GM21619 (cell line): ENCODE measurements at regions not wholly inside any gene's neighbourhood (a gene's known extent, or its start where the extent isn't known, plus 50 kb on each side); places are given as distances from the start of the nearest gene placed in this dataset.
"Not testable (repeated sequence)": the region's sequence is repeated elsewhere in the genome, so short reads cannot be mapped to it uniquely, and the experiment has no call there.

Experiments used
- ATAC-seq: cut with Tn5 transposase; IDR thresholded peaks from one replicate; pipeline ENCODE4 v1.9.1; 2021; ENCODE audit not compliant: unreplicated experiment

DNA sequence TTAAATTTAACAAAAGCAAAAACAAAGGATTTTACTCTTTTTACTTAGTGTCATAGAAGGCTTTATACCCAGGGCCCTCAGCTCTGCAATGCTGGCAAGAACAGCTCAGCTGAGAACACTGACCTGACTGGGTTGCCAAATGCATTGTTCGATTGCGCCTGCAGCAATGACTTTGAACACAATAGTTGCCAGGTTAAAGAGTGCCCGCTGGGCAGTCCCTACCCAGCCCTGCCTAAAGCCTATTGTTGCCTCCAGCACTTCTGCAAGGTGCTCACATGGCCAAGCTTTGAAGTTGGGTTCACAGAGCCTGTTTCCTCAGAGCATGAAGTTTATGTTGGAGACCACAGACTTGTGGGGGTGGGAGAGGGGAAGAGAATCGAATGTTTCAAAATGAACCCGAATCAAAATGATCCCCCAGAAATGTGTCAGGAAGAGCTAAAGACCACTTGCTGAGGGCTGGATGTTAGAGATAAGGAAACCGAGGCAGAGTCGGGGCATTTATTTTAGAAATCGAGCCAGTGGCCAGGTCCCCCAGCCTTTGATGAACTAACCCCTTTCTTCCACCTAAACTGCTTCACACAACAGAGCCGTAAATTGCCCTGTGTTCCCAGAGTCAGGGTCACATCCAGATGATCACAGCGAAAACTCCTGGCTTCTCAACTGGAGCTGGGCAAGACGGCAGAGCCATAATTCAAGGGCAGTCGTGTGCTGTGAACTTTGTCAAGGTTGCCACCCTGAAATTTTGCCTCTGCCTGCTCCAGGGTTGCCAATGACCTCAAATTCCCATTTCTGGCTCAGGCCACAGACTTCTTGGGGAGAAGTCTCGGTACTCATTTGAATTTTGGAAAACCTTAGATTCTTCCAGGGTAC lies 55.0 kb downstream of the FOXA2 start:
- ATAC-seq = no peak

DNA sequence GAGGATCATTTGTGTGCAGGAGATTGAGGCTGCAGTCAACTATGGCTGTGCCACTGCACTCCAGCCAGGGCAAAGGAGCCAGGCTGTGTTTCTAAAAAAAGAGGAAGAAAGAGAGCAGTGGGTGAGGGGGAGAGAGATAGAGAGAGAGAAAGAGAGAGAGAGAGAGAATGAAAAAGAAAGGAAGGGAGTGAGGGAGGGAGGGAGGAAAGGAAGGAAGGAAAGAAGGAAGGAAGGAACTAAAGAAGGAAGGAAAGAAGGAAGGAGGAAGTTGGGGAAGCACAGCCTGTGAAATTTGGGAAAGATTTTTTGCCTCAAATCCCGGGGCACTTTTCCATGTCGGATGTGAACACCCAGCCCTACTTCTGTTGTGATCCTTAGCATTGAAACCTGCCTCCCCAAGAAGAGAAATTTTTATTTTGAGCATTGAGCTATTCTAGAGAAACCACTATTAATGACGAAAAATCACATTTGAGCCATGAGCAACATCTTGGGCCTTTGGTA lies 57.8 kb downstream of the FOXA2 start:
- no peak for ATAC-seq

DNA sequence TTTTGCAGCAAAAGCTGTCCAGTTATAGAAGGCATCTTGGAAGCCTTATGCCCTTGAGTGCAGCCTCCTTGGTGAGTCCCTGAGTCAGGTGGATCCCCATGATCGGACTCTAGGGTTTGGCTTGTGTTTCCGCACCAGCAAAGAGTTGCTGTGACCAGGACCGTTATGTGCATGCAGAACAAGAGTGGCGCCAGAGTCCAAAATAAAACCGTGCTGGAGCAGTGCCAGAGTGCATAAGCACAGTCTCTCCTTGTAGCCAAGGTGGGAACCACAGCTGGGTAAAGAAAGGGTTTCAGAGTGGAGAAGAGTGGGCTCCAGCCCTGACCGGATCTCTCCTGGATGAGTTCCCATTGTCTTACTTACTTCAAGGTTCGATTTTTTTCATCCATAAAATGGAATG lies 58.6 kb downstream of the FOXA2 start:
- no peak for ATAC-seq

DNA sequence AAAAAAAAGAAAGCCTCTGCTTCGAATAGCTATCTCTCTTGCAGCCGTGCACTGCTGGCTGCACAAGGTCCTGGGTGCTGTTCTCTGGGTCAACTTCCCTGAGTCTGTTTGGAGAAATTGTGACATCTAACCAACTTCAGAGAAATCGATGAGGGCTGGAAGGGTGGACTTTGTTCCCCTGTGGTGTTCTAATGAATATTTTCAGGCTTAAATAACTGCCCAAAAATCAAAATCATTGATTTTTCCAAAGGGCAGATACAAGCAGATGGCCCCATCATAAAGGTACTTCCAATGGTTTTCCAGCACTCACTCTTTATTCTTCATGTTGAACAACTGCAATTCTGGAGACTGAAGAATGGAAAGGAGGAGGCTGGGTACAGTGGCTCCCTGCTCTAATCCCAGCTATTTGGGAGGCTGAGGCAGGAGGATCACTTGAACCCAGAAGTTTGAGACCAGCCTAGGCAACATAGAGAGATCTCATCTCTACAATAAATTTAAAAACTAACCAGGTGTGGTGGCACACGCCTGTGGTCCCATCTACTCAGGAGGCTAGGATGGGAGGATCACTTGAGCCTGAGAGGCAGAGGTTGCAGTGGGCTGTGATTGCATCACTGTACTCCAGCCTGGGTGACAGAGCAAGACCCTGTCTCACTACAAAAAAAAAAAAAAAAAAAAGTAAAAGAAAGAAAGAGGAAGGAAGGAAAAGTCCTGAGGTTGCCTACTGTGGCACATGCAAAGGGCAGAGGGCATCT lies 59.1 kb downstream of the FOXA2 start:
- ATAC-seq = no peak

DNA sequence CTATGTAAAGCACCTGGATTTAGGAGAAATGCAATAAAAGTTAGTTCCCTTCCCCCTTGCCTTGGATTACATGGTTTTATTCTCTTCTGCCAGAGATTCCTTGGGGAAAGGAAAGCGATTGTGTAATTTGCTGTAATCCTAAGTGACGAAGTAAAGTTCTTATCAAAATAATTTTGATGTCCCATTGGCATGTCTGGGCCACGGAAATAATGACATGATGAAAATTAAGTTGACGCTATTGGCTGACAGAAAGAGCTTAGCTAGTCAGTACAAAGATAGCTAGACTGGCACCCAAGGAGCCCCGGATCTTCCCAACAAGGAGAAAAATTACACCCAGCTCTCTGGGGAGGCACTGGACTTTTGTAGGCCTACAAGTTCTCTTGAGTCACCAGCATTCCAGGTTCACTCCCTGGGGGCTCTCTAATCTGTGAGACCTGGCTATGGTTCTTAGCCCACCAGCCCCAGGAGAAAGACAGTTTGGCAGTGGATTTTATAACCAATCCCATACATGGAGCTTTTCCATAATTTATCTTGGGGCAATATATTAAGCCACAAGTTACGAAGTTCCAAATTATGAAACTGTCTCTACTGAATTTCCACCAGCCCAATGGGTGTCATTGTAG lies 59.9 kb downstream of the FOXA2 start:
- ATAC-seq = no peak

DNA sequence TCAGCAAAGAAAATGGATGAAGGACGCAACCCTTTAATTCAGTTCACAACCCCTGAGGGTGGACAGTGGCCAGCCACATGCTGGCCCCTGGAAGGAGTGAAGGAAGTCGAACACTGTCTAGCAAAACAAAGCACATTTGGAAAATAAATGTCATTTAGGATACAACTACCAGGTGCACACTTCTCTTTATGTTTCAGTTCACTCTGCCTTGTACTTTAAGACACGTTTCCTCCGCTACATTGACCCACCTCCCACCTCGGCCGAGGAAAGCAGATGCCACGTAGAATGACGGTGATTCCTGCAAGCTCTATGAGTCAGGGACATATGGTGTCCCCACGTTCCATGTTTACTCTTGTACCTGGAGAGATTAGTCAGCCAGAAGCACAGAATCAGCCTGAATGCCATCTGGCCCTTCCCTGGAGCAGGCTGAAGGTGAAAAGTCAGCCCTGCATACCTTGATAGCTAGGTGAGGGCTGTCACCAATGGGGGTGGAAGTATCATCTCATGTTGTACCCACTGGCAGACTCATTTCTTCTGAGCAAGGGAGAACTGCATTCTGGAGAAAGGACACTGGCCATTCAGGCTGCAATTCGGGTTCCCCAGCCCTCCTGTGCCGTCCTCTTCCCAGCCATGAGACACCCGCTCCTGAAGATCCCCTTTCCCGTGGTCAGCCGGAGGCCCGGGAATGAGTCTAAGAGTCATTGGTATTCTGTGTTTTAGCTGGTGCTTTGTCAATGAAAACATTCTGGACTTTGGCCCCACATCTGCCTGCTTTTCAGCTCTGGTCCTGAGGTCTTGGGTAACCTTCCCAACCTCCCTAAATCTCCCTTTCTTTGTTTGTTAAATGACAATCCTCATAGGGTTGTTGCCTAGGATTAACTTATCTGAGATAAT lies 60.6 kb downstream of the FOXA2 start:
- no peak for ATAC-seq

DNA sequence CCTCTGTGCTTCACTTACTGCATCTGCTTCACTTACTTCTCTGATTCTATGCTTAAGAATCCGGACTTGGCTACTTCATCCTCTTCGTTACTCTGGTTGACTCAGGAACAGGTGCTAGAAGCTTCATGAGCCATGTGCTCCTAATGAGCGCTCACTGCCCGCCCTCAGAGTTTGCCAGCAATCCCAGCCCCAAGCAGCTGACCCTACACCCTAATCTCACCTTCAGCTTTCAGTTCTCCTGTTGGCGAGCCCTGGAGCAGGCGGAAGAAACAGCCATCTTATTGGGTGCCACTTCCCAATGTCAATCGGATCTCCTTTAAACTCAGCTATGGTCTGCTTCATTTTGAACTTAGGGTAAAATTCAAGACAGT lies 61.3 kb downstream of the FOXA2 start:
- no peak for ATAC-seq

DNA sequence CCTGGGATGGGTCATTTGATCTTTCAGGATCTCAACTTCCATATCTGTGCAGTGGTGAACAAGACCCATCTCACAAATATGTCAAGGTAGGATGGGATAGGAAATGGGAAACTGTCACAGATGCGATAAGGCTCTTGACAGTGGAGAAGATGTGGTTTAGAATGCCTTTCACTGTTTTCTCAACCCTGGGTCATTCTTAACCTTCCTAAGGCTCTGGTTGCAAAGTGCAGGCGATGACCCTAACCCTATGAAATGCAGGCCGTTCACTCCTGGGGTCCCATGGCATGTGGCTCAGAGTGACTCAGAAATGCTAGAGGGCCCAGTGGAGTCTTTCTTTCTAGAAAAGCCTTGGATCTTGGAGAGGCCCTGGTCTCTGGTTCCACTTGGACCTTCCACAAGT lies 61.7 kb downstream of the FOXA2 start:
- ATAC-seq = no peak

DNA sequence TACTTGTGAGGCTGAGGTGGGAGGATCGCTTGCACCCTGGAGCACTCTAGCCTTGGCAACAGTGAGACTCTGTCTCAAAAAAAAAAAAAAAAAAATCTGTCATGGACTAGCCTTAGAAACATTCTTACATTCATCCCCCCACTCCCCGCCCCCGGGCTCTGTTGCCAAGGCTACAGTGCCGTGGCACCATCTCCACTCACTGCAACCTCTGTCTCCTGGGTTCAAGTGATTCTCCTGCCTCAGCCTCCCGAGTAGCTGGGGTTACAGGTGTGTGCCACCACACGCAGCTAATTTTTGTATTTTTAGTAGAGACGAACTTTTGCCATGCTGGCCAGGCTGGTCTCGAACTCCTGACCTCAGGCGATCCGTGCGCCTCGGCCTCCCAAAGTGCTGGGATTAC lies 62.4 kb downstream of the FOXA2 start:
- ATAC-seq = not testable (repeated sequence)

DNA sequence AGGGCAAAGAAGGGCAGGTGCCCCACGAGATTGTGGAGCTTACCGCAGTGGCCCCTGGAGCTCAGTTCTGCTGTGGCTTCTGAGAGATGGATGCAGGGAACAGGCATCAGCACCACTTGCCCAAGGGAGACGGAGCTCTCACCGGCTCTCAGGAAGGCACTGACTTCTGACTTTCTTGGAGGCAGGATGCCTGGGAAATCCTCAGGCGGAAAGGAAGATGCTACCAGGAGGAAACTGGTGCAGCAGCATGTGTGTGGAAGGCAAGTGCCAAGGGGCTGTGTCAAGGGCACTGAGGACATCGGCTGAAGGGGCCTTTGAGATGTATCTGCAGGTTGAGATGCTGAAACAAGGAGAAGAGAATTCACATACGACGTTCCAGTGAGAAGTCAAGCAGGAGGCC lies 64.0 kb downstream of the FOXA2 start:
- ATAC-seq = no peak

DNA sequence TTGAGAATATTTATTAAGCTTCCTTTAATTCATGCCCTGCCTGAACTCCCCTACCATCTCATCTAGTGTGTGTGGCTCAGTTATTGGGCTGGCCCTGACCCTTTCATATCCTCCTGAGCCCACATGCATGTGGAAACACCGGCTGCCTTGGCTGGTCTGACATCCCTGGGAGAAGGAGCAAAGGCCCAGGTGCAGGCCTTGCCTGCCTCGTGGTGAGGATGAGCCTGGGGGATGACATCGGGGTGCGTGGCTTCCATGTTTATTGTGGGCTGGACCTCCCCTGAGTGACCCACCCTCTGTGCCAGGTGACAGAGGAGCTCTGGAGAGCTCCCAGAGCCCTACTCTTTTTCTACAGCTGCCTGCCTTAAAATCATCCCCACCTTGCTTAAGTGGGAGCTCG lies 69.1 kb downstream of the FOXA2 start:
- no peak for ATAC-seq

DNA sequence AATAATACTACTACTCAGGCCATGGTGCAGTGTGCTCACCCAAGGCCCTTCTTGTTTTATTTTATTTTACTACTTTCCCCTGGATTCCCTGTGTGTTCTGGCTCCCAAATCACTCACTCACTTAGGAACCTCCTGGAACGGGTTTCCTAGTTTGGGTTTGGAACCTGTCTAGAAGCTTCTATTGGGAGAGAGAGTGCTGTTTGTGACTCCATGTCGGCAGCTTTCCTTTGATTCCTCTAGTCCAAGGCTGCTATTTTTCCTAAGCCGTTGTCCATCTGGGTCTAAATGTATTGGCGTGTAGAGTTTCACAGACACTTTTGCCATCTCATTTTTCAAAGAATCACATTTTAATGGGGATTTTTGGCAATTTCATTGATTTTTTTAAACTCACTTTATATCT lies 70.8 kb downstream of the FOXA2 start:
- no peak for ATAC-seq

DNA sequence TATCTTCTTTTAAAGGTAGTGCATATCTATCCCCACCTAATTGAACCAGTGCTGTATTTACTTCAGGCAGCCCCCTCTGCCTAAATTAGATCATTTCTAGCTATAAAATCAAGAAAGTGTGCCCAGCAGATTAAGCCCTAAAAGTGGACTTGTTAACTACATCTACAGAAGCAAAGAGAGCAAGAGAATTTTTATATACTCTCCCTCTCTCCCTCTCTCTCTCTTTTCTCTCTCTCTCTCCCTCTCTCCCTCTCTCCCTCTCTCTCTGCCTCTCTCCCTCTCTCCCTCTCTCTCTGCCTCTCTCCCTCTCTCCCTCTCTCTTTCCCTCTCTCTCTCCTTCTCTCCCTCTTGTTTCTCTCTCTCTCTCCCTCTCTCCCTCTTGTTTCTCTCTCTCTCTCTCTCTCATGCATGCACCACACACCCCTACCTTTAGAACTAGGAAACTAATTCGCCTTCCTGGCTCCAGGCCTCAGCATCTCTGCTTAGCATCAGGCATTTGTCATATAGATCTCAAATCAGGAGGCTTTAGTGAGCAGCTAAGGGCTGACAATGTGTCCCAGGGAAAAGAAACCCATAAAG lies 71.4 kb downstream of the FOXA2 start:
- ATAC-seq = no peak

DNA sequence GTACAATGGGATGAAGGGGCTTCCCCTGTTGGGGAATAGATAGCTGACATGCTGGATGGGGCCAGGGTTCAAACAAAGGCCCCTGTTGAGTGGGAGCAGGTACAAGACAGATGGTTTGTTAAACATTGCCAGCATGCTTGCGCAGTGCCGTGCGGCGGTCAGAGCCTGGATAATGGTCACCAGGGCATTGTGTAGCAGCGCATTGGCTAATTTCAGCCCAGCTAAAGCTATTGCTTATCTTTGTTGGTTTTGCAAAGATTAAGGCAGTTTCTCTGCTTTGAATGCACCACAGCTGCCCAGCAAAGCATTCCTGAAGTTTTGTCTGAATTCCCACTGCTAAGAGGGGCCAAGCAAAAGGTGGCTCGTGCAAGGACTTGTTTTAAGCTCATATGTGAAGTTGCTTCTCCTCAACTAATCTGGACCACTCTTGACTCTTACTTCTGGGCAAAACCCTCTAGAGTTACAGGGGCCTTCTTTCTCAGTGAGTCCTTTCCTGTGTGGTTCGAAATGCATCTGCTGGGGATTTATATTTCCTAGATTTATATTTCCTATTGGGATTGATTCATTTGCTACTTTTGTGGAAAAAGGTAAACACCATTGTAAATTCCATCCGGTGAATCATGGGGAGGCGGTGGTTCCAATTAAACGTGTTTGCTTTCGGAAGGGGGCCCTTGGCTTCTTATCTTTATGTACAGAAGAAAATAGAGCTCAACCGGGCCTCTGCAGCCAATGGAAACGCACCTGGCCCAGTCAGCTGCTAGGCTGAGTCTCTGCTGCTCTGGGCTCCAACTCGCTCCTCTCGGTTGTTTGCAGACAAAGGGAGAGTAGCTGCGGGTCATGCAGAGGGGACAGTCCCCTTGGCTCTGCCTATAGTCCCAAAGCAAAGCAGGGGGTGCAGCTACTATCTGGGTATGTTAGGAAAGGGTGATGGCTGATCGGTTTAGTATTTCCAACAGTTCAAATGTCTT lies 72.1 kb downstream of the FOXA2 start:
- no peak for ATAC-seq

DNA sequence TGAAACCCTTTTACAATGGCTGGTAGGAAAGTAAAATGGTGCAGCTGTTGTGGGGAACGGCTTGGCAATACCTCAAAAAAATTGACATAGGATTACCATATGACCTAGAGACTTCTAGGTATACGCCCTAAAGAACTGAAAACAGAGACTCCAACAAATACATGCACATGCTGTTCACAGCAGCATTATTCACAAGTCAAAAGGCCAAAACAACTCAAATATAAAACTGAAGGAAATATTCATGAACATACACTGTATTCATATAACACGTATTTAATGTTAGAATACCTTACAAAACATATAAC lies 74.6 kb downstream of the FOXA2 start:
- ATAC-seq = no peak

DNA sequence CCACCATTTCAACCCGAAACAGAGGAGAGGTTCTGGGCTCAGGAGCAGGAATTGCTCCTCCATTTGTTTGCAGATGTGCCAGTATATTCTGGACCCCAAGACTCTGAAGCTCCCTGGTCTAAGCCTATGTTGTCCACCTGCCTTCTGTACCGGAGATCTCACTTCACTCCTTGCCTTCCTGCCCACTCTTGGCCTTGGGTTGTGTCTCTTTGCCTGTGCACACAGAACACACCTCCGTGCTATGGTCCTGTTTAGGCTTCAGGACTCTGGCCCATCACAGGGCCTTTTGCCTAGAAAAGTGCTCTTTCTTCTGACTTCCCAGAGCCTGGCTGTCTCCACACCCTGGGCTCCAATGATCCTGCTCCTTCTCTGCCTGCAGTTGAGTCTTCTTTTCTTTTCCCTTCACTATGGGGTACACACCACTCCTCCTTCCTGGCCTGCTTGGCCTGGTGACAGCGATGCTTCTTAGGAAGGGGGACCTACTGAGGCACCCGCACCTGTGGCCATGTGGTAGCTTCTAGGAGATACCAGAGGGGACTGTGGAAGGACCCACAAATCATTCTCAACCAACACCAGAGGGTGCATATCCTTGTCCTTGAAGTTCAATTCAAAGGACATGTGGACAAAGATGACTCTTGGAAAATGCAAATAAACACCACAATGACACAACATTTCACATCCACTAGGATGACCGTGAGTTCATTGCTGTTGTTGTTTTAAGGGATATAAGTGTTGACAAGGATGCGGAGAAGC lies 75.1 kb downstream of the FOXA2 start:
- ATAC-seq = no peak

DNA sequence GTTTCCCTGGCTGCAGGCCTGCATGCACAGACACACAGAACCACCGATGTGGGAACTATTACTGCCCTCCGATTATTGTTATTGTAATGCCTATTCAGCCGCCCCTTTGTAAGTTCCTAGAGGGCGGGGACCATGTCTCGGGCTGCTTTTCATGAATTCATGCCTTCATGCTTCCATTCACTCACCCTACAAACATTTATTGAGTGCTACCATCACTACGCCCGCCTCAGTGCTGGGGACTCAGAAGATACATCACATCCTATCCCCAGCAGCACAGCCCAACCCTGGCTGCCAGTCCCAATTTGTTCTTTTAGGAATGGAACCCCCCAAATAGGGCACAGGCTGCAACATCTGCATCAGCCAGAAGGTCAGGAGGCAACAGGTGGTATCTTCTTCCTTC lies 75.9 kb downstream of the FOXA2 start:
- no peak for ATAC-seq

DNA sequence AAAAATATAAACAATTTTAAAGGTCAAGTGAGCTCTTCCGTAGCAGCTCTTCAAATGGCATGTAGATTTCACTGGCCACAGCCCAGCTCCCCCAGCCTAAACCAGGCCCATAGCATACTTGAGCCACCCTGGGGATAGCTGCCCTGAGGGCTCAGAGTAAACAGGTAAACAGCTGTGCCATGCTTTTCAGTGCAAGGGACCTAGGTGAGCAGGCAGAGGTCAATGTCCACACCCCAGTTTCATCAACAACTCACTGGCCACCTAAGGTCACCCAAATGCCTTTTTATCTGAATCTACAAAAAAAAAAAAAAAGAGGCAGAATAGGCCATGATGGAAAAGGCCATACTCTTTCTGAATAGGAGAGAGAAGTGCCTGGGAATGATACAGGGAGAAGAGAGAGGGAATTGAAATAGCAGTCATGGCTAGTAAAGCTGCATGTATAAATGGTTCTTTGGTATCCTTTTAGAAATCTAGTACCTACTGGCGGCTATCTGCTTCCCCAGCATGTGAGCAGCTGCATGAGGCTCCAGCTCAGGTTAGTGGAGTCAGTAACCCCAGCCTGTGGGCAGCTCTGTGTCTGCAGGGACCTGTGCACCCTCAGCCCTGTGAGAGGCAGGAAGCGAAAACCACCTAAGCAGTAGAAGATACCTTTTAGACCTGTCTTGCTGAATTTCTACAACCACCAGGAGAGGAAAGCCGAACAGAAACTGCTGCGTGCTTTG lies 77.0 kb downstream of the FOXA2 start:
- ATAC-seq = no peak
